ENCODE measurements at regions not wholly inside any gene's neighbourhood (a gene's known extent, or its start where the extent isn't known, plus 50 kb on each side); places are given as distances from the start of the nearest gene placed in this dataset.

DNA sequence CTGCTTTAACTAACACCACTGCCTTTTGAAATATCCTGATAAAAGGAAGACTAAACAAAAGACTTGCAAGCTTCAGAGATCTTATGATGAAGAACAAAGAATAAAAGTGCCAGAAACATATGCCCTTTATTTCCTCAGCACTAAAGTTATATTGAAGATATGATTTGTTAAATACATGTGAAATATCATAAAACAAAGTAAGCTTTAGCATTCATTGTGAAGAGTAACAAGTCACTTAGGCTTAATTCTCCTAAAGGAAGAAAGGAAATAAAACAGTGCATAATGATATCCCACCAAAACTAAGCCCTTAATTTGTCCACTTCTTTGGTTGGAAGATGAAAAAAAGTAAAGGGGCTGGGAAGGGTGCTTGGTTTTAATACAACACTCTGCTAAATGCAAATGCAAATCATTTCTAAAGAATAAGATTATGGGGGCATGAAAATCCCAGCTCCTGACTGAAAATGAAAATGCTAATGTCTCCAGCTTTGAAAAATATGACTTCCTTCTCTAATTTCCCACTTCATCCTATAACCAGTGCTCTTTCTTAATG, 227.2 kb downstream of the FAT4 start:
- TF ChIP-seq CTCF (IDR thresholded peaks at IDR 0.05; ENCODE audit: low read depth, low read length) (no peak), EZH2phosphoT487 (IDR thresholded peaks at IDR 0.05; ENCODE audit: low read depth) (no peak)
